ENCODE measurements at regions not wholly inside any gene's neighbourhood (a gene's known extent, or its start where the extent isn't known, plus 50 kb on each side); places are given as distances from the start of the nearest gene placed in this dataset.

DNA sequence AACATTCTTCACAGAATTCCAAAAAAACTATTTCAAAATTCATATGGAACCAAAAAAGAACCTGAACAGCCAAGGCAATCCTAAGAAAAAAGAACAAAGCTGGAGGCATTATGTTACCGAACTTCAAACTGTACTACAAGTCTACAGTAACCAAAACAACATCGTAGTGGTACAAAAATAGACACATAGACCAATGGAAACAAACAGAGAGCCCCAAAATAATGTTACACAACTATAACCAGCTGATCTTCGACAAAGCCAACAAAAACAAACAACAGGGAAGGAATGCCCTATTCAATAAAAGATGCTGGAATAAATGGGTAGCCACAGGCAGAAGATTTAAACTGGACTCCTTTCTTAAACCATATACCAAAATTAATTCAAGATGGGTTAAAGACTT lies 1189.6 kb downstream of the PCDH18 start:
- no peak overlapping the region for H3K4me2 ChIP-seq (ENCODE audit: low read length)
- DNase-seq (no peak), ATAC-seq (no peak)
- H4K20me1 ChIP-seq (ENCODE audit: low read length) = no peaks in the 10 kb centered on the region
- H3K36me3 ChIP-seq (ENCODE audit: low read depth, low read length) = no peaks in the 10 kb centered on the region
- no peak overlapping the region for H2AFZ ChIP-seq (ENCODE audit: low read length)
- no TSS peak for BruUV-seq (replicated peaks)
- no peak overlapping the region for H3K4me3 ChIP-seq (ENCODE audit: low read length)
- H3K9me3 ChIP-seq (ENCODE audit: low read length) = no peaks in the 10 kb centered on the region
- POLR2A ChIA-PET (ENCODE audit: unreplicated experiment) = no interaction called here
- CTCF ChIA-PET = no interaction called here
- intact Hi-C loops (cut with micrococcal nuclease) = no loop called here
- H3K4me1 ChIP-seq (ENCODE audit: insufficient read depth, low read length) = no peaks in the 10 kb centered on the region
- H3K9ac ChIP-seq (ENCODE audit: low read length) = no peak overlapping the region
- H3K79me2 ChIP-seq (ENCODE audit: low read length) = no peaks in the 10 kb centered on the region
- no peaks in the 10 kb centered on the region for H3K9me2 ChIP-seq (replicated peaks; ENCODE audit: low read length)
- H3K27me3 ChIP-seq (ENCODE audit: low read length) = no peaks in the 10 kb centered on the region
- no peaks in the 10 kb centered on the region for H3F3A ChIP-seq (ENCODE audit: low read length, unreplicated experiment)
- no peak overlapping the region for H3K27ac ChIP-seq (ENCODE audit: low read length)
- TF ChIP-seq, protein P1, sequence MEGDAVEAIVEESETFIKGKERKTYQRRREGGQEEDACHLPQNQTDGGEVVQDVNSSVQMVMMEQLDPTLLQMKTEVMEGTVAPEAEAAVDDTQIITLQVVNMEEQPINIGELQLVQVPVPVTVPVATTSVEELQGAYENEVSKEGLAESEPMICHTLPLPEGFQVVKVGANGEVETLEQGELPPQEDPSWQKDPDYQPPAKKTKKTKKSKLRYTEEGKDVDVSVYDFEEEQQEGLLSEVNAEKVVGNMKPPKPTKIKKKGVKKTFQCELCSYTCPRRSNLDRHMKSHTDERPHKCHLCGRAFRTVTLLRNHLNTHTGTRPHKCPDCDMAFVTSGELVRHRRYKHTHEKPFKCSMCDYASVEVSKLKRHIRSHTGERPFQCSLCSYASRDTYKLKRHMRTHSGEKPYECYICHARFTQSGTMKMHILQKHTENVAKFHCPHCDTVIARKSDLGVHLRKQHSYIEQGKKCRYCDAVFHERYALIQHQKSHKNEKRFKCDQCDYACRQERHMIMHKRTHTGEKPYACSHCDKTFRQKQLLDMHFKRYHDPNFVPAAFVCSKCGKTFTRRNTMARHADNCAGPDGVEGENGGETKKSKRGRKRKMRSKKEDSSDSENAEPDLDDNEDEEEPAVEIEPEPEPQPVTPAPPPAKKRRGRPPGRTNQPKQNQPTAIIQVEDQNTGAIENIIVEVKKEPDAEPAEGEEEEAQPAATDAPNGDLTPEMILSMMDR (conservative IDR thresholded peaks at IDR 0.05; ENCODE audit: low read depth, low read length) = no peak
- TF ChIP-seq EZH2phosphoT487 (IDR thresholded peaks at IDR 0.05; ENCODE audit: borderline replicate concordance, low read length) = no peak
- no peak for TF ChIP-seq EZH2 (IDR thresholded peaks at IDR 0.05; ENCODE audit: low read length, unreplicated experiment)

DNA sequence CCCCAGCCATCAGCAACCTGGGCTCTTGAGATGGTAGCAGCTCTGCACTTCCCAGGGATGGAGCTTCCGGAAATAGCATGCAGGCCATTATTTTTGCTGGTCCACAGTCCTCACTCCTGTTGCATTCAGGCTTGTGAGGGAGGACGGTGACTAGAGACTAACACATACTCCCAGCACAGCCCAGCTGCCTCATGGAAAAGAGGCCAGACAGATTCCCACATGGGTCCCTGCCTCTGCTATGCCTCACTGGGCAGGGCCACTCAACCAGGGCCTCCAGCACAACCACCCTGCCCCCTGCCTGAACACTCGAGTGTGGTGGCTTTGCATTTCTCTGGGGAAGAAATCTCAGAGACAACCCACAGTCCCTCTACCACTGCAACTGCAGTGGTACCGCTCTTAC lies 1195.1 kb downstream of the PCDH18 start:
- no peaks in the 10 kb centered on the region for H3K27me3 ChIP-seq (ENCODE audit: low read length)

DNA sequence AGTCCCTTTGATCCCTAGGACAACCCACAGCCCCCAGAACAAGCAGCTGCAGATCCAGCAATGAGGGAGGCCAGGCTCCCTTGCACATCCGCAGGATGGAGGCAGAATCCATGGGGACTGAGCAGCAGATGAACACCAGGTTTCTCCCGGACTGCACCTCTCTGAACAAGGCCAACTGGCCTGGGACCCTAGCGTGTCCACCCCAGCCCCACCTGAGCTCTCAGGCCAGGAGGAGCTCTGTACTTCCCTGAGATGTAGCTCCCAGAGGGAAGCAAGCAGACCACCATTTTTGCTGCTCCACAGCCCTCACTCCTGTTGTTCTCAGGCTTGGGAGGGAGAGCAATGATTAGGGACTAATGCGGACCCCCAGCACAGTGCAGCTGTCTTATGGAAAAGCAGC lies 1195.8 kb downstream of the PCDH18 start:
- no peaks in the 10 kb centered on the region for H3K9me3 ChIP-seq (ENCODE audit: low read length)
- POLR2A ChIA-PET (ENCODE audit: unreplicated experiment) = no interaction called here
- TF ChIP-seq EZH2 (IDR thresholded peaks at IDR 0.05; ENCODE audit: low read length, unreplicated experiment) (no peak), EZH2phosphoT487 (IDR thresholded peaks at IDR 0.05; ENCODE audit: borderline replicate concordance, low read length) (no peak)
- TF ChIP-seq, protein P1 (conservative IDR thresholded peaks at IDR 0.05; ENCODE audit: low read depth, low read length) = no peak
- no peak overlapping the region for H3K9ac ChIP-seq (ENCODE audit: low read length)
- no peak for ATAC-seq
- H3K27ac ChIP-seq (ENCODE audit: low read length) = no peak overlapping the region
- H3F3A ChIP-seq (ENCODE audit: low read length, unreplicated experiment) = no peaks in the 10 kb centered on the region
- H3K36me3 ChIP-seq (ENCODE audit: low read depth, low read length) = no peaks in the 10 kb centered on the region
- no peak overlapping the region for H3K4me3 ChIP-seq (ENCODE audit: low read length)
- H3K4me2 ChIP-seq (ENCODE audit: low read length) = no peak overlapping the region
- no peaks in the 10 kb centered on the region for H3K9me2 ChIP-seq (replicated peaks; ENCODE audit: low read length)
- no peak overlapping the region for H2AFZ ChIP-seq (ENCODE audit: low read length)
- no peaks in the 10 kb centered on the region for H3K4me1 ChIP-seq (ENCODE audit: insufficient read depth, low read length)
- H4K20me1 ChIP-seq (ENCODE audit: low read length) = no peaks in the 10 kb centered on the region
- intact Hi-C loops (cut with micrococcal nuclease) = no loop called here
- no peak for DNase-seq
- BruUV-seq (replicated peaks) = no TSS peak
- CTCF ChIA-PET = no interaction called here
- no peaks in the 10 kb centered on the region for H3K79me2 ChIP-seq (ENCODE audit: low read length)
- H3K27me3 ChIP-seq (ENCODE audit: low read length) = no peaks in the 10 kb centered on the region

More for the DNA sequence above, 1195.1 kb downstream of the PCDH18 start:
- Histone ChIP-seq H3K79me2 (ENCODE audit: low read length) (no peaks in the 10 kb centered on the region), H3K36me3 (ENCODE audit: low read depth, low read length) (no peaks in the 10 kb centered on the region), H3K27ac (ENCODE audit: low read length) (no peak overlapping the region), H3F3A (ENCODE audit: low read length, unreplicated experiment) (no peaks in the 10 kb centered on the region), H3K9me2 (replicated peaks; ENCODE audit: low read length) (no peaks in the 10 kb centered on the region), H2AFZ (ENCODE audit: low read length) (no peak overlapping the region), H4K20me1 (ENCODE audit: low read length) (no peaks in the 10 kb centered on the region), H3K9ac (ENCODE audit: low read length) (no peak overlapping the region), H3K4me2 (ENCODE audit: low read length) (no peak overlapping the region), H3K4me3 (ENCODE audit: low read length) (no peak overlapping the region), H3K4me1 (ENCODE audit: insufficient read depth, low read length) (no peaks in the 10 kb centered on the region), H3K9me3 (ENCODE audit: low read length) (no peaks in the 10 kb centered on the region)
- CTCF ChIA-PET = no interaction called here
- BruUV-seq (replicated peaks) = no TSS peak
- ATAC-seq = no peak
- no peak for DNase-seq
- intact Hi-C loops (cut with micrococcal nuclease) = no loop called here
- POLR2A ChIA-PET (ENCODE audit: unreplicated experiment) = no interaction called here
- TF ChIP-seq EZH2 (IDR thresholded peaks at IDR 0.05; ENCODE audit: low read length, unreplicated experiment) (no peak), EZH2phosphoT487 (IDR thresholded peaks at IDR 0.05; ENCODE audit: borderline replicate concordance, low read length) (no peak)
- TF ChIP-seq, protein P1 (conservative IDR thresholded peaks at IDR 0.05; ENCODE audit: low read depth, low read length) = no peak
